DND-41 (cell line): ENCODE measurements at regions not wholly inside any gene's neighbourhood (a gene's known extent, or its start where the extent isn't known, plus 50 kb on each side); places are given as distances from the start of the nearest gene placed in this dataset.

ENCODE experiments used
- CTCF ChIP-seq: IDR thresholded peaks from 2 replicates; pipeline ENCODE4 v1.5.1; 2012; ENCODE audit warnings: borderline replicate concordance, low read length, moderate library complexity, mild to moderate bottlenecking; ENCODE audit not compliant: poor library complexity, severe bottlenecking; ENCODE audit errors: extremely low read depth
- EZH2 ChIP-seq: IDR thresholded peaks from 3 replicates; pipeline ENCODE4 v1.6.1; 2012; ENCODE audit warnings: borderline replicate concordance, low read depth, mild to moderate bottlenecking, moderate library complexity, low read length, inconsistent platforms; ENCODE audit not compliant: severe bottlenecking

GRCh38 chr5:165723931-165724330 is 2218.5 kb downstream of the MAT2B start:
- TF ChIP-seq CTCF (no peak), EZH2 (no peak)
